Endodermal cell (in vitro differentiated cells): ENCODE measurements at regions not wholly inside any gene's neighbourhood (a gene's known extent, or its start where the extent isn't known, plus 50 kb on each side); places are given as distances from the start of the nearest gene placed in this dataset.

Experiments
- DNase-seq: peaks from one replicate; pipeline ENCODE4 v3.0.0-alpha.2; 2017
- H3K27ac ChIP-seq: 2 replicates; pipeline ENCODE4 v1.5.1; 2013; ENCODE audit warnings: mild to moderate bottlenecking, low read depth, low read length, moderate library complexity
- H3K27me3 ChIP-seq: 2 replicates; pipeline ENCODE4 v1.6.1; 2013; ENCODE audit warnings: mild to moderate bottlenecking, low read length, moderate library complexity; ENCODE audit not compliant: insufficient read depth, control insufficient read depth, poor library complexity, severe bottlenecking
- H3K36me3 ChIP-seq: 2 replicates; pipeline ENCODE4 v1.7.0; 2013; ENCODE audit warnings: mild to moderate bottlenecking, low read length, moderate library complexity; ENCODE audit not compliant: control insufficient read depth, insufficient read depth
- H3K4me1 ChIP-seq: one replicate; pipeline ENCODE4 v1.7.0; 2013; ENCODE audit warnings: low read length; ENCODE audit not compliant: control insufficient read depth, insufficient read depth
- H3K4me3 ChIP-seq: 2 replicates; pipeline ENCODE4 v1.5.1; 2013; ENCODE audit warnings: mild to moderate bottlenecking, low read length, moderate library complexity
- H3K9ac ChIP-seq: 2 replicates; pipeline ENCODE4 v1.6.1; 2013; ENCODE audit warnings: mild to moderate bottlenecking, low read length, moderate library complexity; ENCODE audit not compliant: poor library complexity, severe bottlenecking; ENCODE audit errors: extremely low read depth
- H3K9me3 ChIP-seq: 2 replicates; pipeline ENCODE4 v1.6.1; 2013; ENCODE audit warnings: mild to moderate bottlenecking, low read length, moderate library complexity; ENCODE audit not compliant: control insufficient read depth
- H3K27ac Mint-ChIP-seq: 2 replicates; pipeline ENCODE4 v1.8.0; 2020; ENCODE audit warnings: mixed read lengths
- H3K27me3 Mint-ChIP-seq: 2 replicates; pipeline ENCODE4 v1.8.0; 2021; ENCODE audit warnings: mild to moderate bottlenecking, mixed read lengths; ENCODE audit not compliant: insufficient read depth
- H3K36me3 Mint-ChIP-seq: 2 replicates; pipeline ENCODE4 v1.8.0; 2020; ENCODE audit warnings: low read depth, mixed read lengths
- H3K4me1 Mint-ChIP-seq: 2 replicates; pipeline ENCODE4 v1.8.0; 2020; ENCODE audit warnings: mixed read lengths
- H3K4me3 Mint-ChIP-seq: 2 replicates; pipeline ENCODE4 v1.8.0; 2020; ENCODE audit warnings: mild to moderate bottlenecking, moderate library complexity, mixed read lengths
- H3K9me3 Mint-ChIP-seq: 2 replicates; pipeline ENCODE4 v1.8.0; 2020; ENCODE audit warnings: mild to moderate bottlenecking, mixed read lengths
- CTCF ChIP-seq: fragments of 200-600 bp; sonication (generic); conservative IDR thresholded peaks from 2 replicates; pipeline ENCODE4 v1.5.0; 2021; ENCODE audit warnings: antibody characterized with exemption, mild to moderate bottlenecking
- WGBS, 2 experiments: methylation state at CpG; one replicate each; pipeline versions ENCODE4 v1.1.5 to v1.1.7; 2013; ENCODE audit warnings: missing lambda C conversion rate in 2 of 2, mixed read lengths in 1 of 2; ENCODE audit not compliant: insufficient coverage in 1 of 2, insufficient read length in 1 of 2; 5-methylcytosine and 5-hydroxymethylcytosine counted together

DNA sequence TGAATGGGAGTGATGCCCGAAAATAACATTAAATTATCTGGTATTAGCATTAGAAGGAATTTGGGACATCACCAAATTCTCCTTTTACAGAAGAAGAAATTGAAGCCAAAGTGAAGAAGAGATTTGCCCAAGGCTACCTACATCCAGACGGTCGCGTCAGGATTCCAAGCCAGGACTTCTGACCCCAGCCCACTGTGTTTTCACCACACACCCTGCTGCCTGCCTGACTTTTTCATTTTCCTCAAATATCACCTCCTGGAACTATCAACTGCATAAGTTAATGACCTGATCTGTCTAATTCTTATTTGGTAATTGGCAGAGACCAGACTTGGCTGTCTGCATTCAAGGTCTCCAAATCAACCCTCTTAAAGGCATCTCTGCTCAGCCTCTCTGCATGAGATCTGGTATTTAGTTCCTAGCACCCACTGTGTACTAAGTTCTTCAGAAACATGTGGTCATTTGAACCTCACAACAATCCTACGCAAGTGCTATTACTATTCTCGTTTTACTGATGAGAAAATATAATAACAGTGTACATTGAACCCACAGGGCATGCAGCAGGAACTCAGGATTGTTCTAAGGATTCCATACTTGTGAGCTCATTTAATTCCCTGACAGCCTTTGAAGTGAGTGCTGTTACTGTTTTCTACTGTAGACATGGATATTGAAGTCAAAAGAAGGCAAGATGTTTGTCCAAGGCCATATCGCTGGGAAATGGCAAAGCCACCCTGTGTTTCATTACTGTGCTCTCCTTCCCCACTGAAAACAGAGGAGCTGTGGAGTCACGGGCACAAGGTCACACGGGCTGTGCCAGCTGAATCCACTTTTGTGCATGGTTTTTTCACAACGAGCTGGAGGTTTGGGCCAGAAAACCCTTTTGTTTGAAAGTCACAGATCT lies 195.2 kb upstream of the C1QTNF7 start:
- Mint-ChIP-seq H3K27ac (no peak overlapping the region), H3K4me3 (no peak overlapping the region), H3K4me1 (peaks cover 16% of the 10 kb centered on the region), H3K9me3 (no peaks in the 10 kb centered on the region), H3K36me3 (no peaks in the 10 kb centered on the region), H3K27me3 (no peaks in the 10 kb centered on the region)
- no peaks in the 10 kb centered on the region for H3K9me3 ChIP-seq
- H3K4me3 ChIP-seq: no peak overlapping the region
- H3K27ac ChIP-seq: no peak overlapping the region
- peaks cover 6% of the 10 kb centered on the region for H3K4me1 ChIP-seq
- no peak overlapping the region for H3K9ac ChIP-seq
- WGBS, 2 experiments: 64 to 83% methylated on average over 5 to 10 of the region's 10 CpGs
- no peak for DNase-seq
- no peak for TF ChIP-seq CTCF
- no peaks in the 10 kb centered on the region for H3K27me3 ChIP-seq
- no peaks in the 10 kb centered on the region for H3K36me3 ChIP-seq

GRCh38 chr4:15233264-15233597 lies 194.6 kb upstream of the C1QTNF7 start:
- H3K4me3 ChIP-seq: no peak overlapping the region
- H3K36me3 Mint-ChIP-seq: no peaks in the 10 kb centered on the region
- H3K9me3 ChIP-seq: no peaks in the 10 kb centered on the region
- no peak overlapping the region for H3K27ac ChIP-seq
- peaks cover 16% of the 10 kb centered on the region for H3K4me1 Mint-ChIP-seq
- H3K27me3 ChIP-seq: no peaks in the 10 kb centered on the region
- no peaks in the 10 kb centered on the region for H3K36me3 ChIP-seq
- H3K27me3 Mint-ChIP-seq: no peaks in the 10 kb centered on the region
- H3K4me3 Mint-ChIP-seq: no peak overlapping the region
- no peak overlapping the region for H3K27ac Mint-ChIP-seq
- no peaks in the 10 kb centered on the region for H3K9me3 Mint-ChIP-seq
- TF ChIP-seq CTCF: no peak
- WGBS, 2 experiments: 73 to 80% methylated on average over 2 to 4 of the region's 4 CpGs
- H3K9ac ChIP-seq: no peak overlapping the region
- no peak for DNase-seq
- peaks cover 6% of the 10 kb centered on the region for H3K4me1 ChIP-seq

- no peak for DNase-seq
- H3K4me1 Mint-ChIP-seq: peaks cover 16% of the 10 kb centered on the region
- no peaks in the 10 kb centered on the region for H3K27me3 Mint-ChIP-seq
- TF ChIP-seq CTCF: no peak
- H3K9me3 ChIP-seq: no peaks in the 10 kb centered on the region
- H3K9ac ChIP-seq: no peak overlapping the region
- peaks cover 6% of the 10 kb centered on the region for H3K4me1 ChIP-seq
- H3K9me3 Mint-ChIP-seq: no peaks in the 10 kb centered on the region
- no peak overlapping the region for H3K4me3 Mint-ChIP-seq
- no peaks in the 10 kb centered on the region for H3K27me3 ChIP-seq
- H3K27ac Mint-ChIP-seq: no peak overlapping the region
- H3K36me3 Mint-ChIP-seq: no peaks in the 10 kb centered on the region
- no peak overlapping the region for H3K27ac ChIP-seq
- WGBS, 2 experiments: 95 to 100% methylated on average over 5 of the region's 5 CpGs
- H3K4me3 ChIP-seq: no peak overlapping the region
- H3K36me3 ChIP-seq: no peaks in the 10 kb centered on the region
Observed at GRCh38 chr4:15233626-15234025, 194.2 kb upstream of the C1QTNF7 start.
